ENCODE measurements at regions not wholly inside any gene's neighbourhood (a gene's known extent, or its start where the extent isn't known, plus 50 kb on each side); places are given as distances from the start of the nearest gene placed in this dataset.

DNA sequence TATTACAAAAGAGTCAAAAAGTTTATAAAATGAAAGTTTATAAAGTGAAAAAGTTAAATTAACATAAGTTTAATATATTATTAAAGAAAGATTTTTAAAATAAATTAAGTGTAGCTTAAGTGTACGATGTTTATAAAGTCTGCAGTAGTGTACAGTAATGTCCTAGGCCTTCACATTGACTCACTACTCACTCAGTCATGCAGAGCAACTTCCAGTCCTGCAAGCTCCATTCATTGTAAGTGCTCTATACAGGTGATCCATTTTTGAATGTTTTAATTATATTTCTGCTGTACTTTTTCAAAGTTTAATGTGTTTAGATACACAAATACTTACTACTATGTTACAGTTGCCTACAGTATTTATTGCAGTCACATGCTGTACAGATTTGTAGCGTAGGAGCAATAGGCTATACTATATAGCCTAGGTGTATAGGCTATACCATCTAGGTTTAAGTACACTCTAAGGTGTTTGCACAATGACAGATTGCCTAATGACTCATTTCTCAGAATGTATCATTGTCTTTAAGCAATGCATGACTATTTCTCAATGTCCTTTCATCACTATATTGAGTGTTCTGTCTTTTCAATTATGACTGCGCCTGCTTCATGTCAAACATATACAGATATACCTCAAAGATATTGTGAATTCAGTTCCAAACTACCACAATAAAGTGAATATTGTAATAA lies 1110.3 kb upstream of the MAP3K7 start:
- TF ChIP-seq, protein P1, sequence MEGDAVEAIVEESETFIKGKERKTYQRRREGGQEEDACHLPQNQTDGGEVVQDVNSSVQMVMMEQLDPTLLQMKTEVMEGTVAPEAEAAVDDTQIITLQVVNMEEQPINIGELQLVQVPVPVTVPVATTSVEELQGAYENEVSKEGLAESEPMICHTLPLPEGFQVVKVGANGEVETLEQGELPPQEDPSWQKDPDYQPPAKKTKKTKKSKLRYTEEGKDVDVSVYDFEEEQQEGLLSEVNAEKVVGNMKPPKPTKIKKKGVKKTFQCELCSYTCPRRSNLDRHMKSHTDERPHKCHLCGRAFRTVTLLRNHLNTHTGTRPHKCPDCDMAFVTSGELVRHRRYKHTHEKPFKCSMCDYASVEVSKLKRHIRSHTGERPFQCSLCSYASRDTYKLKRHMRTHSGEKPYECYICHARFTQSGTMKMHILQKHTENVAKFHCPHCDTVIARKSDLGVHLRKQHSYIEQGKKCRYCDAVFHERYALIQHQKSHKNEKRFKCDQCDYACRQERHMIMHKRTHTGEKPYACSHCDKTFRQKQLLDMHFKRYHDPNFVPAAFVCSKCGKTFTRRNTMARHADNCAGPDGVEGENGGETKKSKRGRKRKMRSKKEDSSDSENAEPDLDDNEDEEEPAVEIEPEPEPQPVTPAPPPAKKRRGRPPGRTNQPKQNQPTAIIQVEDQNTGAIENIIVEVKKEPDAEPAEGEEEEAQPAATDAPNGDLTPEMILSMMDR (IDR thresholded peaks at IDR 0.05) = no peak
- no peak for TF ChIP-seq POLR2A (IDR thresholded peaks at IDR 0.05)

Data from thyroid gland (tissue), 4 donors.